Hepatocyte (in vitro differentiated cells): ENCODE measurements at regions not wholly inside any gene's neighbourhood (a gene's known extent, or its start where the extent isn't known, plus 50 kb on each side); places are given as distances from the start of the nearest gene placed in this dataset.

ENCODE experiments used
- EZH2 ChIP-seq: fragments of 200-600 bp; sonication (generic); IDR thresholded peaks from 2 replicates; pipeline ENCODE4 v1.6.1; 2016; ENCODE audit warnings: antibody characterized with exemption, mild to moderate bottlenecking, borderline replicate concordance
- EZH2phosphoT487 ChIP-seq: fragments of 200-600 bp; sonication (generic); IDR thresholded peaks from one replicate; pipeline ENCODE4 v1.6.1; 2018; ENCODE audit warnings: antibody characterized with exemption, mild to moderate bottlenecking, low read depth, moderate library complexity; ENCODE audit not compliant: unreplicated experiment, severe bottlenecking
- TF ChIP-seq, protein P1 (sequence below): fragments of 200-600 bp; sonication (generic); IDR thresholded peaks from 2 replicates; pipeline ENCODE4 v1.5.1; 2016; ENCODE audit warnings: antibody characterized with exemption, mild to moderate bottlenecking; ENCODE audit not compliant: poor library complexity

- TF ChIP-seq EZH2 (no peak), EZH2phosphoT487 (no peak)
- TF ChIP-seq, protein P1, sequence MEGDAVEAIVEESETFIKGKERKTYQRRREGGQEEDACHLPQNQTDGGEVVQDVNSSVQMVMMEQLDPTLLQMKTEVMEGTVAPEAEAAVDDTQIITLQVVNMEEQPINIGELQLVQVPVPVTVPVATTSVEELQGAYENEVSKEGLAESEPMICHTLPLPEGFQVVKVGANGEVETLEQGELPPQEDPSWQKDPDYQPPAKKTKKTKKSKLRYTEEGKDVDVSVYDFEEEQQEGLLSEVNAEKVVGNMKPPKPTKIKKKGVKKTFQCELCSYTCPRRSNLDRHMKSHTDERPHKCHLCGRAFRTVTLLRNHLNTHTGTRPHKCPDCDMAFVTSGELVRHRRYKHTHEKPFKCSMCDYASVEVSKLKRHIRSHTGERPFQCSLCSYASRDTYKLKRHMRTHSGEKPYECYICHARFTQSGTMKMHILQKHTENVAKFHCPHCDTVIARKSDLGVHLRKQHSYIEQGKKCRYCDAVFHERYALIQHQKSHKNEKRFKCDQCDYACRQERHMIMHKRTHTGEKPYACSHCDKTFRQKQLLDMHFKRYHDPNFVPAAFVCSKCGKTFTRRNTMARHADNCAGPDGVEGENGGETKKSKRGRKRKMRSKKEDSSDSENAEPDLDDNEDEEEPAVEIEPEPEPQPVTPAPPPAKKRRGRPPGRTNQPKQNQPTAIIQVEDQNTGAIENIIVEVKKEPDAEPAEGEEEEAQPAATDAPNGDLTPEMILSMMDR: no peak
These were observed 346.6 kb downstream of the IRS2 start for GRCh38 chr13:109439813-109440212.
